GM12874 (cell line): ENCODE measurements at regions not wholly inside any gene's neighbourhood (a gene's known extent, or its start where the extent isn't known, plus 50 kb on each side); places are given as distances from the start of the nearest gene placed in this dataset.

Experiments used
- TF ChIP-seq, protein P1 (sequence below): IDR thresholded peaks from 2 replicates; pipeline ENCODE4 v1.5.1; 2011; ENCODE audit warnings: low read depth, mild to moderate bottlenecking, control low read depth, low read length, moderate library complexity; ENCODE audit not compliant: insufficient read depth

DNA sequence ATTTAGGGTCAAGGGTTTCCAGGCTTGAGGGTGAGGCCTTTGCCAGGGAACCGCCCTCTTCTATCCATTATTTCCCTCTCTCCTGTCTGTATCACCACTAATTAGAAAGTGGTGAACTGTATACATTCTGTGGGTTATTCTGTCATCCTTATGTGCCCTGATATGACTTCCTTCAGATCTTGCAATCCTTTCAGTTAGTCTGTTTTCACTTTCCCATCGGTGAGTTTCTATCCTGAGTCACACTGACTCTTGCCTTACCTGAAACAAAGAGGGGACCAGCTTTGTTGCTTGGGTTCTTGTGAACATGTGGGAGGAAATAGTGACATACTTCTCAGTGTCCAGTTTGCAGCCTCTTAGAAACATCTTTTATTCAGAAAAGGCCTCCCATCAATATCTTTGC is 205.4 kb upstream of the GHR start:
- TF ChIP-seq, protein P1, sequence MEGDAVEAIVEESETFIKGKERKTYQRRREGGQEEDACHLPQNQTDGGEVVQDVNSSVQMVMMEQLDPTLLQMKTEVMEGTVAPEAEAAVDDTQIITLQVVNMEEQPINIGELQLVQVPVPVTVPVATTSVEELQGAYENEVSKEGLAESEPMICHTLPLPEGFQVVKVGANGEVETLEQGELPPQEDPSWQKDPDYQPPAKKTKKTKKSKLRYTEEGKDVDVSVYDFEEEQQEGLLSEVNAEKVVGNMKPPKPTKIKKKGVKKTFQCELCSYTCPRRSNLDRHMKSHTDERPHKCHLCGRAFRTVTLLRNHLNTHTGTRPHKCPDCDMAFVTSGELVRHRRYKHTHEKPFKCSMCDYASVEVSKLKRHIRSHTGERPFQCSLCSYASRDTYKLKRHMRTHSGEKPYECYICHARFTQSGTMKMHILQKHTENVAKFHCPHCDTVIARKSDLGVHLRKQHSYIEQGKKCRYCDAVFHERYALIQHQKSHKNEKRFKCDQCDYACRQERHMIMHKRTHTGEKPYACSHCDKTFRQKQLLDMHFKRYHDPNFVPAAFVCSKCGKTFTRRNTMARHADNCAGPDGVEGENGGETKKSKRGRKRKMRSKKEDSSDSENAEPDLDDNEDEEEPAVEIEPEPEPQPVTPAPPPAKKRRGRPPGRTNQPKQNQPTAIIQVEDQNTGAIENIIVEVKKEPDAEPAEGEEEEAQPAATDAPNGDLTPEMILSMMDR, result no peak

- TF ChIP-seq, protein P1, result no peak
Observed at GRCh38 chr5:42225009-42225408, 198.2 kb upstream of the GHR start.

DNA sequence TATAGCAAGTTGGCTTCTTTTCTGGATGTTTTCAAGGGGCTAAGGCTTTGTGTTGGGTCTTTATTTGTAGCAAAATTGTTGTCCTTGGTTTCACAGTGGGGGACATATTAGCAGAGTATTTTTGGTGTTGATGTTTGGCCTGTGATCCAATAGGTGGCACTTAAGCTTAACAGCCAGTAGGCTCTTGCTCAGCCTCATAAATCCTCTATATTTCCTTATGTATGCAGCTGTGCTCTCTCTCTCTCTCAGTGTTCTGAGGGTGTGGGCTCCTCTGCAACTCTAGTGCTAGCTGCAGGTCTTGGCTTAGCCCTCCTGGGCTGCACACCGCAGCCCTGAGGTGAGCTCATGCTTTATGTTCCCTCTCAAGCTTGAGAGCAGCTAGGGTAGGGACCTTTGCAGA is 195.0 kb upstream of the GHR start:
- TF ChIP-seq, protein P1, result no peak

GRCh38 chr5:42230839-42231238 is 192.4 kb upstream of the GHR start:
- TF ChIP-seq, protein P1, result no peak

DNA sequence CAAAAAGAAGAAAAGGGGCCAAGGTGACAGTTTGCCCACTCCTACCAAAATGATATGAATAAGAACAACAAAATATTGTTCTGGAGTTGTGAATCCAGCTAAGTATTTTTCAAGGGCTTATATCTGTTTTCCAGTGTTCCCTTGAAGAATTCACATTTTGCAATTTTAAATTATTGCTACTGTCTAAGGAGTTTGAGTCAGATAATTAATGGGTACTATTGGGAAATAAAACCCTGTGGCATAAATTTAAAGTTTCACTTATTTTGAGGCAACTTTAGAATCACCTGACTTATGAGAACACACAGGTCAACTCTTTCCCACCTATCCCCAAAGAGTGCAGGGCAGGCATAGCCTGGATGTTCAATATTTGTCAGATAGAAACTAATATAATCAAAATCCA is 188.0 kb upstream of the GHR start:
- TF ChIP-seq, protein P1, result no peak

DNA sequence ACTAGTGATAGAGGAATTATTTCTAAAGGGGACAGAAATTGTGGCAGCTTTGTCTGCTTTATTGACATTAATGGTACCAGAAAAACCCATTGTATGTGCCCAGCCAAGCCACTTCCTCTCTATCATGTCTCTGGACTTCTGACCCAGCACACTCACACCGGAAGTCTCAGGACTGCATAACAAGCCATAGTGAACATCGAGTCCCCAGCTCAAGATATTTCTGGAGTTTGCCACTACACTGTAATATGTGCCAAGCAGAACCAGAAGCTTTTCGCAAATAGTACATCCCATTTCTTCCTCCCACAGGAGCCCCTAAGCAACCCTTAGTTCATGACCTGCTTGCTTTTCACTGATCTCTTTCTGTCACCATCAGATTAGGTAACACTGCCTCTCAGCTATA is 187.4 kb upstream of the GHR start:
- TF ChIP-seq, protein P1, result no peak

DNA sequence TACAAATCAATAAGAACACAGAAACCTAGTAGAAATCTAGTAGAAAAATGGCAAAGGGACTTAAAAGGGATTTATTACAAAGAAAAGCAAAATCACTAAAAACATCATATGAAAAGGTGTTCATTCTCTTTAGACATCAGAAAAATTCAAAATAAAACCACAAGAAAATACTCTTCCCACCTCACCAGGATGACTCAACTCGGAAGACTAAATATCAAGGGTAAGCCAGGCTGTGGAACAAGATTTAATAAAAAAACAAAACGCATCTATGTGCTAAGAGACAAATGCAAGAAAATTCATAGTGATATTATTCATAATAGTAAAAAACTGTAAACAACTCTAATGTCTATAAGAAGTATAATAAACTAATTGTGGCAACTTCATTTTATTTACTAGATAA is 181.6 kb upstream of the GHR start:
- TF ChIP-seq, protein P1, result no peak

DNA sequence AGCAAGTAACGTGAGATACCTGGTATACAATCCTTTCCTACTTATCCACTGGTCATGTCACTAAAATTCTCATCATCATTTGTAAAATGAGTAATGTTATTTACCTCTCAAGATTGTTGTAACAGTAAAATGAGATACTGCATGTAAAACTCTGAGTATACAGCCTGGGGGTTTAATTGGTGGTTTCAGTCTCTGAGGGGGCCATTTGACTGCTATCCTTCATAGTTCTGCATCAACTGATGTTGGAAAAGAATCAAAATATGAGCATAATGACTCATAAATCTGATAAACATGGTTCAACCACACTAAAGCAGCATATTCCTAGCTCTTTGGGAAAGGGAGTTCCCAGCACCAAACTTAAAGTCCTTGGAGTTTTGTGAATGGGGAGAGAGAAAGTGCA is 181.0 kb upstream of the GHR start:
- TF ChIP-seq, protein P1, result no peak
